C4-2B (cell line): ENCODE measurements at regions not wholly inside any gene's neighbourhood (a gene's known extent, or its start where the extent isn't known, plus 50 kb on each side); places are given as distances from the start of the nearest gene placed in this dataset.

Experiments used
- ZFX ChIP-seq: fragments of 450-650 bp; IDR thresholded peaks from 2 replicates; pipeline ENCODE4 v1.6.1; 2017
- TF ChIP-seq, protein P1 (sequence below): fragments of 450-650 bp; conservative IDR thresholded peaks from 2 replicates; pipeline ENCODE4 v1.5.1; 2017; ENCODE audit warnings: mild to moderate bottlenecking

DNA sequence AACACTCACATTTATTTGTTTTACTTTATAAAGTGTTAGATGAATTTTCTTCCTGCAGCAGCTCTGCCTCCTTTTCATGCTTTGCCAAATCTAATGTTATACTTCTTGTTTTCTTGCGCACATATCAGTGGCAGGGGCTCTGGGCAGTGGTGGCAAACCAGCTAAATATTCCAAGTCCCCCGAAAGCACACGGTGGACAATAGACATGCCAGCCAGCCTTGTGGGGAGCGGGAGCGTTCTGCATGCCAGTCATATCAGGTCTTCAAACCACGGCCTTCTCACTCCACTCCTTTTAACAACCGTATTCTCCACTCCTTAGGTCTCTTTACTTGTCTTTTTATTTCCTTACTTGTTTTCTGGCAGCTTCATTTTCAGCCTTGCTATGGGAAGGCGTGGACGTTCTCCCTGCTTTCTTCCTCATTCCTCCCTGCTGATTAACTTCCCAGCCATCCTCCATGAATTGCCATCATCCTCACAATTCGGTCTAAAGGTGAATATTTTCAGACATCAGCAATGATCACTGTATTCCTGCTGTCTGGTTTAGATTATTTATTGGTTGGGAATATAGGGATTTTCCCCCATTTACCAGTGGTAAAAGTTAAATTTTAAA lies 77.1 kb upstream of the WASF3 start:
- TF ChIP-seq, protein P1, sequence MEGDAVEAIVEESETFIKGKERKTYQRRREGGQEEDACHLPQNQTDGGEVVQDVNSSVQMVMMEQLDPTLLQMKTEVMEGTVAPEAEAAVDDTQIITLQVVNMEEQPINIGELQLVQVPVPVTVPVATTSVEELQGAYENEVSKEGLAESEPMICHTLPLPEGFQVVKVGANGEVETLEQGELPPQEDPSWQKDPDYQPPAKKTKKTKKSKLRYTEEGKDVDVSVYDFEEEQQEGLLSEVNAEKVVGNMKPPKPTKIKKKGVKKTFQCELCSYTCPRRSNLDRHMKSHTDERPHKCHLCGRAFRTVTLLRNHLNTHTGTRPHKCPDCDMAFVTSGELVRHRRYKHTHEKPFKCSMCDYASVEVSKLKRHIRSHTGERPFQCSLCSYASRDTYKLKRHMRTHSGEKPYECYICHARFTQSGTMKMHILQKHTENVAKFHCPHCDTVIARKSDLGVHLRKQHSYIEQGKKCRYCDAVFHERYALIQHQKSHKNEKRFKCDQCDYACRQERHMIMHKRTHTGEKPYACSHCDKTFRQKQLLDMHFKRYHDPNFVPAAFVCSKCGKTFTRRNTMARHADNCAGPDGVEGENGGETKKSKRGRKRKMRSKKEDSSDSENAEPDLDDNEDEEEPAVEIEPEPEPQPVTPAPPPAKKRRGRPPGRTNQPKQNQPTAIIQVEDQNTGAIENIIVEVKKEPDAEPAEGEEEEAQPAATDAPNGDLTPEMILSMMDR, result no peak
- TF ChIP-seq ZFX, result no peak
